B cell (primary cell): ENCODE measurements at regions not wholly inside any gene's neighbourhood (a gene's known extent, or its start where the extent isn't known, plus 50 kb on each side); places are given as distances from the start of the nearest gene placed in this dataset.

Experiments
- ATAC-seq: fragments of 200-7000 bp; cut with Tn5 transposase; one replicate; pipeline ENCODE4 v1.10.0; 2021; ENCODE audit warnings: low read depth, mild to moderate bottlenecking, moderate number of reproducible peaks, moderate library complexity
- CTCF ChIA-PET: fragments of 350-600 bp; sonication (Branson Sonifier 250); formaldehyde crosslinking; loops from one replicate; lab custom pipeline; 2021; ENCODE audit warnings: antibody characterized with exemption, inconsistent platforms; lab: Charles Lee
- POLR2A ChIA-PET: fragments of 350-600 bp; sonication (Branson Sonifier 250); formaldehyde crosslinking; loops from one replicate; lab custom pipeline; 2021; ENCODE audit warnings: antibody characterized with exemption; lab: Charles Lee
- DNase-seq: peaks from one replicate; pipeline ENCODE4 v3.0.0; 2013
- H2AFZ ChIP-seq: 2 replicates; pipeline ENCODE4 v1.6.1; 2012; ENCODE audit warnings: mild to moderate bottlenecking, low read depth, low read length; ENCODE audit not compliant: insufficient read depth, poor library complexity, severe bottlenecking
- H3K27ac ChIP-seq, 2 donors: 1 replicate in 1 of 2; 2 replicates in 1 of 2; pipeline ENCODE4 v1.5.1; 2012 to 2013; ENCODE audit warnings: low read length in 2 of 2, mild to moderate bottlenecking in 2 of 2, moderate library complexity in 1 of 2
- H3K27me3 ChIP-seq, 4 experiments: fragments of 200-600 bp in 1 of 4; sonication (generic) in 1 of 4; replicated peaks in 1 of 4; 1 replicate in 2 of 4; 2 replicates in 2 of 4; pipeline versions ENCODE4 v1.6.1 to v1.7.0; 2013 to 2016; ENCODE audit warnings: low read length in 3 of 4, mild to moderate bottlenecking in 2 of 4, mixed read lengths in 1 of 4, moderate library complexity in 1 of 4; ENCODE audit not compliant: insufficient read depth in 4 of 4, control insufficient read depth in 3 of 4; ENCODE audit errors: control extremely low read depth in 1 of 4
- H3K36me3 ChIP-seq, 2 experiments: replicated peaks in 1 of 2; 1 replicate in 1 of 2; 2 replicates in 1 of 2; pipeline versions ENCODE4 v1.6.1 to v1.7.1; 2013; ENCODE audit warnings: low read length in 1 of 2; ENCODE audit not compliant: insufficient read depth in 2 of 2, control insufficient read depth in 1 of 2; ENCODE audit errors: control extremely low read depth in 1 of 2, extremely low read depth in 1 of 2
- H3K4me1 ChIP-seq, 2 donors: fragments of 200-600 bp in 1 of 2; sonication (generic) in 1 of 2; 1 replicate in 1 of 2; 2 replicates in 1 of 2; pipeline versions ENCODE4 v1.5.1 to v1.6.1; 2013 to 2017; ENCODE audit warnings: low read length in 2 of 2; ENCODE audit not compliant: control insufficient read depth in 2 of 2, insufficient read depth in 2 of 2
- H3K4me2 ChIP-seq: replicated peaks from 2 replicates; pipeline ENCODE3; 2012; ENCODE audit warnings: mild to moderate bottlenecking, low read depth, low read length; ENCODE audit not compliant: poor library complexity, severe bottlenecking
- H3K4me3 ChIP-seq, 5 experiments: fragments of 200-600 bp in 1 of 5; sonication (generic) in 1 of 5; 1 replicate in 3 of 5; 2 replicates in 2 of 5; pipeline versions ENCODE4 v1.5.1 to v1.7.0; 2011 to 2016; ENCODE audit warnings: low read length in 4 of 5, mild to moderate bottlenecking in 4 of 5, low read depth in 2 of 5, control low read depth in 1 of 5, moderate library complexity in 1 of 5; ENCODE audit not compliant: insufficient read depth in 1 of 5; ENCODE audit errors: control extremely low read depth in 1 of 5, extremely low read depth in 1 of 5
- H3K79me2 ChIP-seq: fragments of 200-600 bp; sonication (generic); one replicate; pipeline ENCODE4 v1.6.0; 2016; ENCODE audit warnings: low read length; ENCODE audit not compliant: control insufficient read depth, insufficient read depth
- H3K9ac ChIP-seq: fragments of 200-600 bp; sonication (generic); 2 replicates; pipeline ENCODE4 v1.6.1; 2017; ENCODE audit warnings: mild to moderate bottlenecking, low read length, moderate library complexity
- H3K9me3 ChIP-seq, 3 donors: one replicate each; pipeline versions ENCODE4 v1.6.1 to v1.7.1; 2013; ENCODE audit warnings: low read length in 2 of 3; ENCODE audit not compliant: control insufficient read depth in 2 of 3, insufficient read depth in 1 of 3; ENCODE audit errors: control extremely low read depth in 1 of 3
- H4K20me1 ChIP-seq: 2 replicates; pipeline ENCODE4 v1.6.0; 2012; ENCODE audit warnings: mild to moderate bottlenecking, low read length; ENCODE audit not compliant: insufficient read depth, control insufficient read depth, poor library complexity, severe bottlenecking
- H3K27ac Mint-ChIP-seq: one replicate; pipeline ENCODE4 v1.8.0; 2021; ENCODE audit warnings: mixed read lengths
- H3K27me3 Mint-ChIP-seq: one replicate; pipeline ENCODE4 v1.8.0; 2021; ENCODE audit warnings: mixed read lengths
- H3K4me1 Mint-ChIP-seq: one replicate; pipeline ENCODE4 v1.8.0; 2021; ENCODE audit warnings: mixed read lengths
- H3K4me3 Mint-ChIP-seq: one replicate; pipeline ENCODE4 v1.8.0; 2021; ENCODE audit warnings: mixed read lengths
- H3K9me3 Mint-ChIP-seq: one replicate; pipeline ENCODE4 v1.8.0; 2022; ENCODE audit warnings: mixed read lengths; ENCODE audit not compliant: insufficient read depth
- CTCF ChIP-seq: fragments of 200-600 bp; IDR thresholded peaks from one replicate; pipeline ENCODE4 v1.8.0; 2022; ENCODE audit warnings: antibody characterized with exemption, mild to moderate bottlenecking
- EZH2 ChIP-seq: IDR thresholded peaks from 2 replicates; pipeline ENCODE4 v1.6.1; 2012; ENCODE audit warnings: borderline replicate concordance, low read depth, mild to moderate bottlenecking, moderate library complexity, low read length; ENCODE audit not compliant: insufficient read depth, poor library complexity, severe bottlenecking
- WGBS: methylation state at CpG from one replicate; pipeline ENCODE4 v1.1.5; 2013; ENCODE audit warnings: missing lambda C conversion rate; ENCODE audit not compliant: insufficient coverage; 5-methylcytosine and 5-hydroxymethylcytosine counted together
- intact Hi-C: fragments of 100-400 bp; cut with micrococcal nuclease; formaldehyde crosslinking; loops from one replicate; pipeline ENCODE4 v1.10.0; 2022

- no peak for DNase-seq
- Histone ChIP-seq H3K4me2 (no peak overlapping the region), H2AFZ (no peak overlapping the region), H4K20me1 (no peaks in the 10 kb centered on the region), H3K79me2 (no peaks in the 10 kb centered on the region), H3K36me3 (no peaks in the 10 kb centered on the region), H3K9me3 (peaks cover 0 to 11% (median 3%) of the 10 kb centered on the region in 3 donors), H3K4me1 (no peaks in the 10 kb centered on the region), H3K27ac (no peak overlapping the region), H3K9ac (no peak overlapping the region), H3K4me3 (no peak overlapping the region), H3K27me3 (no peaks in the 10 kb centered on the region)
- Mint-ChIP-seq H3K27ac (no peak overlapping the region), H3K4me3 (no peak overlapping the region), H3K27me3 (no peaks in the 10 kb centered on the region), H3K4me1 (no peaks in the 10 kb centered on the region), H3K9me3 (no peaks in the 10 kb centered on the region)
- WGBS = 92% methylated on average over 1 of the region's 1 CpG
- no peak for TF ChIP-seq EZH2
- no peak for ATAC-seq
- CTCF ChIA-PET = no interaction called here
- intact Hi-C loops = no loop called here
- POLR2A ChIA-PET = no interaction called here
Observed at GRCh38 chr4:188987011-188987410, 847.8 kb downstream of the TRIML1 start.

- Histone ChIP-seq H3K79me2 (no peaks in the 10 kb centered on the region), H3K4me1 (no peaks in the 10 kb centered on the region), H3K4me2 (no peak overlapping the region), H3K9me3 (peaks cover 0 to 11% (median 3%) of the 10 kb centered on the region in 3 donors), H3K9ac (no peak overlapping the region), H3K27ac (no peak overlapping the region), H2AFZ (no peak overlapping the region), H3K4me3 (no peak overlapping the region), H4K20me1 (no peaks in the 10 kb centered on the region), H3K36me3 (no peaks in the 10 kb centered on the region), H3K27me3 (no peaks in the 10 kb centered on the region)
- Mint-ChIP-seq H3K4me1 (no peaks in the 10 kb centered on the region), H3K27me3 (no peaks in the 10 kb centered on the region), H3K4me3 (no peak overlapping the region), H3K9me3 (no peaks in the 10 kb centered on the region), H3K27ac (no peak overlapping the region)
- POLR2A ChIA-PET = no interaction called here
- CTCF ChIA-PET = no interaction called here
- intact Hi-C loops = no loop called here
- WGBS = 96% methylated on average over 5 of the region's 8 CpGs
- TF ChIP-seq EZH2 (no peak), CTCF (no peak)
- ATAC-seq = no peak
- no peak for DNase-seq
Observed at GRCh38 chr4:188988131-188988530, 848.9 kb downstream of the TRIML1 start.
